NCI-H1417 (cell line): ENCODE measurements at regions not wholly inside any gene's neighbourhood (a gene's known extent, or its start where the extent isn't known, plus 50 kb on each side); places are given as distances from the start of the nearest gene placed in this dataset.
"Not testable (repeated sequence)": the region's sequence is repeated elsewhere in the genome, so short reads cannot be mapped to it uniquely, and the experiment has no call there.

Experiments used
- DNase-seq, 3 experiments: peaks; one replicate each; lab custom pipeline; 2025; lab: John Stamatoyannopoulos, UW

DNA sequence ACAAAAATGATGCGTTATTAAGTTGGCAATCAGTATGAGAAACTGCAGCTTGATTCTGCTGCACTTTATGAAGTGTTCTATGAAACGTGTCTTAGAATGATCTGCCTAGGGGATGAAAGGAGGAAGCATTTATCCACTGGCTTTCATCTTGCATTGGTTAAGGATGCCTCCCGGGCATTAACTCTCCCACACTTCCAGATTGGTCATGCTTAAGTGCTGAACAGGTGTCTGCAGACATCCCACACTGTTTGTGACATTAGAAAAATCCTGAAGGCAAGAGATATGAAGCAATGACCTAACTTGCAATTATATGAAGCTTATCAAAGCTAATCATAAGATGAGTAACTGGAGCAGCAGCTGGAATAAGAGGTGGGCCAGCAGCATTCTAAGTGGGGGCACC lies 437.3 kb downstream of the NSUN3 start:
- no peak for DNase-seq

DNA sequence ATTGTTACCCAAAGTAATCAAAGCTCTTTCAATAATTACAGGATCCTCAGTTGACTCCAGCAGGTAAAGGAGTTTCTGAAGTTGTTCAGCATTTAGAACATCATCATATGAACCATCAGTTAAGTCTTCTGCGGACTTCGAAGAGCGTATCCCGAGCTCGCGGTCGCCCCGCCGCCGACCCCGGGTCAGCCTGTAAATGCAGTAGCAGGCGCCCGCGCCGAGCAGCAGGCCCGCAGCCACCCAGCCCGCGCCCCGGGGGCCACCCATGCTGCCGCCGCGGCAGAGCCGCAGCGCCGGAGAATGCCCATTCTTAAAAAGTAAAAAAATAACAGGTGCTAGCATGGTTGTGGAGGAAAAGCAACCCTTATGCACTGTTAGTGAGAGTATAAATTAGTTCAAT lies 444.5 kb downstream of the NSUN3 start:
- DNase-seq, result not testable (repeated sequence)

DNA sequence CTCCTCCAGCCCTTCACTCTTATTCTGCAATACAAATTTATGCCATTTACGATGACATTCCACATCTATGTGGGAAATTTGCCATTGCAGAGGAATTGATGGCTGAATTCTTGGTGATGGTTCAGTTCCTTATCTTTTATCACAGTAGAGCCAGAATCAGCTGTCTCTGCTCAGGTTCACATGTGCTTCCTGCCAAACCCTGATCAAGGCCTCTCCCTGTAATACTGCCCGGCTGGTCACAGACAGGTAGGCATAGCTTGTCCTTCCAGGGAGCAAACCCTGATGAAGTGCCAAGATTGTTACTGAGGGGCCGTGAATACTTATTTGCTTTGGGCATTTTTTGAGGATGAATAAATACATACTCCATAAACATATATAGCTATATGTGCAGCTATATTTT lies 450.0 kb downstream of the NSUN3 start:
- DNase-seq, result no peak

GRCh38 chr3:94513600-94513999 lies 450.7 kb downstream of the NSUN3 start:
- no peak for DNase-seq

- no peak for DNase-seq
These were observed 453.1 kb downstream of the NSUN3 start for GRCh38 chr3:94515983-94516382.

GRCh38 chr3:94520364-94520763 lies 457.5 kb downstream of the NSUN3 start:
- no peak for DNase-seq

DNA sequence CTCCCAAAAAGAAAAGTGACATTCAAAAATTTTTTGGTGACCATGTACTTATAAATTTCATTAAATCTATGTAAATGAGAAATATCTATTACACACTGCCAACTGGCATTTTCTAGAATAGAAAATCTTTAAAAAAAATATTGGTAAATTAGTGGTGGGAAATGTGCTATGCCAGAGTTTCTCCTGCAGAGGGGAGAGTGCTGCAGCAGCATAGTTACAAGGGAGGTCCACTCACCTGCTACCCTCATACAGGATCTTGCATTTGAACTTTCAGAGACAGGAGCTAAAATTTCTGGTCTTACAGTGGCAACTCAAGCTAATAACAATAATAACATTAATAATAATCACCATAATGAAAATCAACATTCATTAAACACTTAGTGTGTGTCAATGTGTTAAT lies 459.6 kb downstream of the NSUN3 start:
- DNase-seq, result peak in 1 of 3 experiments; percentile 4

DNA sequence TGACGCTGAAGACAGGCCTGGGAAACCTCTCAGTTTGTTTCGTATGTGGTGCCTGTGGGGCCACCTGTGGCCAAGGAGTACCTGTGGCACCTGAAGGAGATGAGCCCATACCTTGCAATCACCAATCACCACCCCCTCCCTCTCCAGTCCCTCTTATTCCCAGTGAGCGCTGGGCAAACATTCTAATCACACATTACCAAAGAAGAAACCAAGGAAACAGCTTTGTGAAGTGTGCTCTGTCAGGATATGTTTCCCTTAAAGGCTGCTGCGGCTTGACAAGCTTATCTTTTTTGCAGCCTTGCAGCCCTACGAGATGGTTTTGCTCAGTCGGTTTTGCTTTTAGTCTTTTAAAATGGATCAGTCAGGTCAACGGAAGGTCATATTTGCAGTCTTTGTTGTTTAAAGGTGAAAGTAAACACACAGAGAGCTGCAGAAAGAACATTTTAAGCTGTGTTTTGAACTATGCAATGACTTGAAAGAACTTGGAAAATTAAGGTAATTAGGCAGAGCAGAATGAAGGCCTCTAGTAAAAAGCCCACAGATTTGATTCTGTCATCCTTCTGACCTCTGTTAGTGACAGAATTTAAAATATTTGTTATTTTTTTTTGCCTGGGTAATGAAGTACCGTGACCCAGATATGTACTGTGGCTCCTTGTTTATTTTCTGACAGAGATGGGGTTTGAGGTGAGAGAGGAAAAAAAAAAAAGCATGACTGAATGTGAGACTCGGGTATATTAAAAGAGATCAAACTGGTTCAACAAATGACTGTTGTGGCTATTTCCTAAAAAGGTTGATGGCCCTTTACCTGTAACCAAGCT lies 461.4 kb downstream of the NSUN3 start:
- DNase-seq, result peak in 2 of 3 experiments; percentile 17 to 40

DNA sequence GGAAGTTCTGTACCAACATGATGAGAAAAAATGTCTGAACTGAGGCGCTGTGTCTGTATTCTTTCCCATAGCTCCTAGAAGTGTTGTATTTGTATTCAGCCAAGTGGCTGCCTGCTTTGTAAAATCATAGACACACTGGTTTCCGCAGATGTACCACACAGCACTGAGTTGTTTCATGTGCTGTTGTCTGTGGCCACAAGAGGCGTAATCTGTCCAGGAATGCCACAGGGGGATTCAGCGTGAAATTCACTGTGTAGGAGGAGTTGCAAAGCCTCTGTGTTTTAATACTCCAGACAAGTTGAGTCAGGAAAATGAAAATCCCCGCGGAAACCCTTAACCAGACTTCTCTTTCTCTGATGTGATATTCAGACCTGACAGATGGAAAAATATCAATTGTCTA lies 462.2 kb downstream of the NSUN3 start:
- no peak for DNase-seq

DNA sequence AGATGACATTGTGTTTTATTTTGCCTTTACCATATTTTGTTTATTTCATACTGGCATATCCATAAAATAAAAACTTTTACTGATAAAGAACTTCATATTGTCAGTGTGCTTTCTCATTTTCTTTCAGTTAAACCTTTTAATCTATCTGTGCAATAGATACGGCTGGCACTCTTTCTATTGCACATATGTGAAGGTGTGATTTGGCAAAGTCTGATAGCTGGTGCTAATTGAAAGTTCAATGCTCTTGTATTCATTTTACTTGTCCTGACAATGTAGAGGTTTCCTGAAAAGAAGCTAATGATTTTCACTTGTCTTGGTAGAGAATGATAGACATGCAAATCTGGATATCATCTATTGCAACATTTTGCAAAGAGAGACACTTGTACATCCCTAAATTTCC lies 467.0 kb downstream of the NSUN3 start:
- no peak for DNase-seq

DNA sequence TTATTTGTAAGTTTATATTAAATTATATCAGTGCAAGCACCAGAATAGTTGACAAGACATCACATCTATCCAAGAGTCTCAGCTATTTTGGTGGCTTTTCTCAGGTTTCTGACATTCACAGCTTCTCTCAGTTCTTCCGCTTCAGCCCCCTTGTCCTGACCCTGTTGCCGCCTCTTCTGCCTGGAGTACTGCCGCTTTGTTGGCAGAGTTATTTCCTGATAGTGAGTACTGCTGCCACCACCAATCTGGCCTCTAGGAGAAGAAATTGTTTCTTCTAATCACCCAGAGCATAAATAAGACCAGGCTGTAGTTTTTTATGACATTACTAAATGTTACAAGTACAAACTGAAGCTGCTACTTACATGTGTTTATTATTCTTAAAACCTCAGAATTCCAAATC lies 470.1 kb downstream of the NSUN3 start:
- no peak for DNase-seq

DNA sequence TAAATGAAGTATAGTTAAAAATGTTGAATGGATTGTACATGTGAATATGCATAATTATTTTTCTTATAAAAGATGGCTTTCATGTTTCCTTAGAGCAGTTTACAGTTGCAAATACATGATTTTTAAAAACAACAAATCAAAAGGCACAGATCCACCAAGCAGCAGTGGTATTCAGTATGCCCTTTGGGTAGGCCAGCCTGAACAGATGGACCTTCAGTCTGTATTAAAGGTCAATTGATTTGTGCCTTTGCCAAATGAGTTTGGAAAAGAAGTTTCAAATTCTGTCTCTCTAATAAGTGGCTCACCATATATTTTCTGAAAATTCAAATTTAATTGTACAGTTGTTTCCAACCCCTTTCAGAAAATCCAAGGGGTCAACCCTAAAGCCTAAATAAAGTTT lies 477.1 kb downstream of the NSUN3 start:
- DNase-seq, result no peak

GRCh38 chr3:94543161-94543560 lies 480.3 kb downstream of the NSUN3 start:
- no peak for DNase-seq

DNA sequence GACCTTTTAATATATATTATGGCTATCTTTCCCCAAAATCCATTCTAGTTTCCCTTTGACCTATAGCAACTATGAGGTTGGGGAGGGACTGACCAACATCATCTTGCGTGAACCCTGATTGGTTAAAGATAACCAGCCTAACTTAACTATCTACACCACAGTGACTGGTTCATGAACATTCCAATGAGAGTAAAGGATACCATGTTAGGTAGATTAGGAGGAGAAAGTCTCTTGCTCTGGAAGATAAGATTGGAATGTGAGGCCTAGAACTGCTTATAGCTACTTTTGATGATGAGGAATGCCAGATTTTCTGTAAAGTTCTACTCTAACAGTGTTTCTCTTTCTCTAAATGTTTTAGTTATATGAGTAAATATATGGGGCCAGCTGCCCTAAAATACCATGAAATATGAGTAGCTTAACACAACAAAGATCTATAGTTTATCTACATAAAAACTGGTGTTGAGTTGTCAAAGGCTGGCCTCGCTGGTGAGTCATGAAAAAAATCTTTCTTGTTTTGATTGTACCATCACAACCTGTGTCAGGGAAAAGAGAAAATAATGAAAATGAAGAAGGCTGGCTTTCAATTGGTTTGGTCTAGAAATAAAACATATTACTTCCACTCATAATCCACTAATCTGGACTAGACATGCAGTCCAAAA lies 481.4 kb downstream of the NSUN3 start:
- no peak for DNase-seq

GRCh38 chr3:94548581-94549316 lies 485.9 kb downstream of the NSUN3 start:
- DNase-seq, result no peak

DNA sequence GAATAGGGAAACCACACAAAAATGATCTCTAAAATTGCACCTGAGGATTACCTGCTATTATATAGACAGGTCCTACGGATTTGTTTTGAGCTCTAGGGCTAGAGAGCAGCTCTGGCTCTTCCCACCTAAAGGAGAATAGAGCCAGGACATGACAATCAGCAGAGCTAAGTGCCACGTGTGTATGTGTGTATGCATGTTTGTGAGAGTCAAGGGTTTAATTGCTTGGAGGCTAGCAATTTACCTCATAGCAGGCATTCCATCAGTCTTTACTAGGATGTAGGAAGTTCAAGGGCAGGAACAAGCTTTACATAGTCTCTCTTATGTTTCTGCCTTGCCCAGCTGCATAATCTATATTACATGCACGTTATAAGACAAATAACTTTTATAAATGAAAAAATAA lies 498.2 kb downstream of the NSUN3 start:
- DNase-seq, result peak in 1 of 3 experiments; percentile 12

DNA sequence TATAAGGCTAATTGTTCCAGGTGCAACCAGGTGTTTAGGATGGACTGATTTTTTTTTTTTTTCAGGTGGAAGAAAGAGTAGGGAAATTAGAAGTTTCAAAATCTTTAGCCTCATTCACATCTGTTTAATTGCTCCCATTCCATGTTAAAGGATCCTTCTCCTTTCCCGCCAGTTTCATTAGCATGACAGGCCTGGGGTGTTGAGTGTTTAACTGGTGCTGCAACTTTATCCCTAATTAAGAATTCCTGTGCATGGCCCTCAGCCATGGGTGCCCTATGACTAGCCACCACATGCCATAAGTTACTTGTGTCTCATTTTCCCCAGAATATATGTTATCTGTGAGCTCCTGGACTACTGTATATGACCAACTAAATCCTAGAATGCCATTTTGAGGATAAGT lies 501.4 kb downstream of the NSUN3 start:
- DNase-seq, result no peak

DNA sequence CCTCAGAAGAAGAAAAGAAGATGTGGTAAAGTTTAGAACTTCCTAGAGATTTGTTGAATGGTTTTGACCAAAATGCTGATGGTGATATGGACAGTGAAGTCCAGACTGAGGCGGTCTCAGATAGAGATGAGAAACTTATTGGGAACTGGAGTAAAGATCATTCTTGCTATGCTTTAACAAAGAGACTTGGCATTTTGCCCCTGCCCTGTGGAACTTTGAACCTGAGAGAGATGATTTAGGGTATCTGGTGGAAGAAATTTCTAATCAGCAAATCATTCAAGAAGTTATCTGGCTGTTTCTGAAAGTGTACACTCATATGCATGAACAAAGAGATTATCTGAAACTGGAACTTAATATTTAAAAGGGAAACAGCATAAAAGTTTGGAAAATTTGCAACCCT lies 505.2 kb downstream of the NSUN3 start:
- DNase-seq, result no peak

- no peak for DNase-seq
These were observed 510.5 kb downstream of the NSUN3 start for GRCh38 chr3:94573337-94573736.

- peak in 2 of 3 experiments; percentile 7 to 56 for DNase-seq
These were observed 524.4 kb downstream of the NSUN3 start for GRCh38 chr3:94587291-94587690.

DNA sequence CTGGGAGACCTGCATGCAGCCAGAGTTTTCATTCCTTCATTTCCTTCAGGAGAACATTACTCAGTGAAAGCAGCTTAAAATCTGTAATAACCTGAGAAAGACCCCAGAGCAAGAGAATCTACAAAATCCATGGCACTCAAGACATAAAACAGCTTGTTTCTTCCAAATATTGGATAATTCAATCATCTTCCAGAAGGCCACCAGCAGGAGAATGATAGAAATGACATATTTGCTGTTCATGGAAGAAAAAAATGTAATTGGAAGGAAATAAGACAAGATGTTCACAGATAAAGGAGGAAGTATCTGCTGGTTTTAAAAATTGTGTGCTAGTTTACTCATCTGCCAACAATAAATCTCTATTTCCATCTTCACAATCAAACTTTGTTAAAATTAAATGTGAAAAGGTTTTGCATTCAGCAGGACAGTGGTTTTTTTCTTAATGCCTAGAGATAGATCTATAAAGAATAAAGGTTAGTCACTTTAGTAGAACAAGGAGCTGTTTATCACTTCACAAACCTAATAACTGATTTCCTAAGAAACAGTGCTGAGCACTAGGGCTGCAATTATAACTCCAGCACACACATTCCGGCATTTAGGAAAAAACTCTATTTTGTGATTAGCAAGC lies 530.8 kb downstream of the NSUN3 start:
- no peak for DNase-seq

- no peak for DNase-seq
These were observed 533.3 kb downstream of the NSUN3 start for GRCh38 chr3:94596141-94596540.
